GM21423 (cell line): ENCODE measurements at regions not wholly inside any gene's neighbourhood (a gene's known extent, or its start where the extent isn't known, plus 50 kb on each side); places are given as distances from the start of the nearest gene placed in this dataset.

Source experiments
- ATAC-seq: cut with Tn5 transposase; IDR thresholded peaks from one replicate; pipeline ENCODE4 v1.9.1; 2021; ENCODE audit warnings: mild to moderate bottlenecking, moderate library complexity; ENCODE audit not compliant: unreplicated experiment

DNA sequence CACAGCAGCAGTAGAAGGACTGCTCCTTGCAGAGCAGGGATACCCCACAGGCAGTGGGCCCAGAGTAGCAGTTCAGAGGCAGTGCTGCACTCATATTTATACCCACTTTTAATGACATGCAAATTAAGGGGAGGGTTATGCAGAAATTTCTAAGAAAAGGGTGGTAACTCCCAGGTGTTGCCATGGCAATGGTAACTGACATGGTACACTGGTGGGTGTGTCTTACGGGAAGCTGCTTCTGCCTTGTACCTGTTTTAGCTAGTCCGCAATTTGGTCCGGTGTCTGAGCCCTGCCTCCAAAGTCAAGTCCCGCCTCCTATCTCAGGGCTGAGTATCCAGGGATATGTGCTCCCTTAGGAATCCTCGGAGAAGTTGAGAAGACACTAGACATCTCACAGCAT lies 79.2 kb upstream of the UQCRFS1 start:
- no peak for ATAC-seq

DNA sequence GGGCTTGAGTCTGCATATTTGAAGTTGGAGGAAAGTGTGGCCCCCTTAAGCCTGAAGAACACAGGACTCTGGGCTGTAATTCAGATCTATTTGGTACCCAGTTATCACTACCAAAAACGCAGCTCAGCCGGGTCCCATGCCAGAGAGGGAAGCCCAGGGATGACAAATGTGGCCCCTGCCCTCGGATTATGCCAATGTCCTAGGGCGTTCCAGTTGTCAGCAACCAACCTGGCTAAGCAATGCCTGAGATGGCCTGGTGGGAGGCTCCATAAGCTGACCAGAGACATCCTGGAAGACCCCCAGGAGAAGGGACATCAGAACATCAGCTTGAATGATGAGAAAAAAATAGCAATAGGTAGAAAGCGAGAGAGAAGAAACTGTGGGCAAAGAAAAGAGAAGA lies 79.6 kb upstream of the UQCRFS1 start:
- ATAC-seq: no peak

DNA sequence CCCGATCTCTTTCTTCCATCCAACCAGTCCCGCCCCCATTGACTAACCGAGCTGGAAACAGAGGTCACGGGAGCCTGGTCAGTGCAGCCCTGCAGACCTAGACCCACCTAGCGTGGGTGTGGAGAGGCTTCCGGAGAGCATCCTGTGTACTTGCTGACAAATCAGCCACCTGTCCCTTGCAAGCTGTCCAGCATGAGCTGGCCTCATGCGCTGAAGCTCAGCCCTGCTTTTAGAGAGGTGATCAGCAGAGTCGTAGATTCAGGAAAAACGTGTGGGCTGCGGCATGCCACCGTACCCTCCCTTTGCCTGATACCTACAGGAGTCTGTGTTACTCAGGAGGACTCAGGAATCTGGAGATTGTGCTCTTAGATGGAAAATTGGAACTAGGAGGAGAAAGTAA lies 80.3 kb upstream of the UQCRFS1 start:
- ATAC-seq: no peak

DNA sequence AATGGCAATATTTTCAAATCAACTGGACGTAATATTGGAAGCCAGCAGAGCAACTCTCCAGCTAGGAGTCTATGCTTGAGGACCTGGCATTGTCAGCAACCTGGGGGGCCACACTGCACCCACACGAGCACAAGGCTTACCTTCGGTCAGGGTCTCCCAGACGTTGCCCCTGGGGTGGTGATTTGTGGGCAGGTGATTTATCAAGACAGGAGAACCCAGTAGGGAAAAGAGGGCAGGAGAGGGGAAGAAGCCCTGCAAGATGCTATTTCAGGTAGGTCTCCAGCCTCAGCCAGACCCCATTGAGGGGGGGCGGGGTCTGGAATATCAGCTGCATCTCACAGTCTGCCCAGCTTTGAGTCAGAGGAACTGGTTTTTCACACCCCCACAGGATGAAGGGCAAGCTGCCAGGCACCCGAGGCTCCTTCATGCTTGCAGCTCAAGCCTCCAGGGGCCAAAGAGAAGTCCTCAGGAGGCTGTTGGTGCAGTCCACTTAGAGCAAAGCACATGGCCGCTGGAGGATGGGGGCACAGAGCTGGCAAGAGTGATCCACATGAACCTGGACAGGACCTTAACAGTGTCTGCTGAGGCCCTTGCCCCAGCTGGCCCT lies 80.9 kb upstream of the UQCRFS1 start:
- no peak for ATAC-seq

DNA sequence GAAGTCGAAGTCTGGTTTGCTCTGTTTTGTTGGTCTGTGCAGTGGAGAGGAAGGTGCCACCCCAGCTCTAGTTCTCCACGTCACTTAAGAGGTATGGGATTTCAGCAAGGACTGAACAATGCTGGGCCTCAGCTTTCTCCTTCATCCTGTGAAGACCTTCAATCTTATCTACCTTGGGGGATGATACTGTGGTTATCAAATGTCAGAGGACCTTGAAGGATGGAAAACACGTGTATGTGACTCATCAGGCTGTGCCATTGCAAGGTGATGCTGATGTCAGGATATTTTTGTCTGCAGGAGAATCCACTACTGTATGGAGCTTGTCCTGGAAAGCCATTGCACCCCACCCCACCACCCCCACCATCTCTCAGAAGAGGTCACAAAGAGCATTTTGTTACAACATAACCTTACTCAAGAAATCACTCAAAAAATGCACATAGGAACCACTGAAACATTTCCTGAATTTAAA lies 81.4 kb upstream of the UQCRFS1 start:
- no peak for ATAC-seq

DNA sequence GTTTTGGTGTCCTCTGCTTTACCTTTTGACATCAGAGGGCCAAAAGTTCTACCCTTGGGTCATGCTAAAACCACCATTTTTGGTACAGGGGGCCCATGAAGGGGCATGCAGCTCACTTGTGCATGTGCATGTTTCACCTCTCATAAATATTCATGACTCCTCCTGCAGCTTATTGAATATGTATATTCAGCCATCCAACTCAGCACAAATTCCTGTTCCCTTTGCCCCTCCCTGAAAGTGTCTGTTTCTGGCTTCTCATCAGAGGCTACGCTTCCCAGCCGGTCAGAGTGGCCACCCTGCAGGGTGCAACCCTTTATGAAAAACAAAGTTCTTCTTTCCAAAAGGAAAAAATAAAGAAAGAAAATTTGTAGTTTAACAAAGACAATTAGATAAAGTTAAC lies 82.3 kb upstream of the UQCRFS1 start:
- ATAC-seq: no peak

DNA sequence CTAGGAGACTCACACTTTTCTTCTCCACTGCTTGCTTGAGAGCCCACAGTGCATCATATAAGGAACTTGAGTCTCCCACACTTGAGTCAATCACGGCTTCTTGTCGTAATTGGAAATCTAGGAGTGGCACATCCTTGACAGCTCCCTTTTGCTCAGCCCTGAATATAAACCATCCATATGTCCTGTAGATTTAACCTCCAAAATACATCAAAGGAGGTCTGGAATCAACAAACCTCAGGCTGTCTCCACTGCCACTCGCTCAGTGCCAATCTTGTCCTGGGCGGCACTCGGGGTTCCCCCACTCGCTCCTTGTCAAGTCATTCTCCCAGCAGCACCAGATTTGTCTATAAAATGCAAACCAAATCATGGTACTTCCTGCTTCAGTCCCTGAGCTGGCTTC lies 84.4 kb upstream of the UQCRFS1 start:
- ATAC-seq: no peak

DNA sequence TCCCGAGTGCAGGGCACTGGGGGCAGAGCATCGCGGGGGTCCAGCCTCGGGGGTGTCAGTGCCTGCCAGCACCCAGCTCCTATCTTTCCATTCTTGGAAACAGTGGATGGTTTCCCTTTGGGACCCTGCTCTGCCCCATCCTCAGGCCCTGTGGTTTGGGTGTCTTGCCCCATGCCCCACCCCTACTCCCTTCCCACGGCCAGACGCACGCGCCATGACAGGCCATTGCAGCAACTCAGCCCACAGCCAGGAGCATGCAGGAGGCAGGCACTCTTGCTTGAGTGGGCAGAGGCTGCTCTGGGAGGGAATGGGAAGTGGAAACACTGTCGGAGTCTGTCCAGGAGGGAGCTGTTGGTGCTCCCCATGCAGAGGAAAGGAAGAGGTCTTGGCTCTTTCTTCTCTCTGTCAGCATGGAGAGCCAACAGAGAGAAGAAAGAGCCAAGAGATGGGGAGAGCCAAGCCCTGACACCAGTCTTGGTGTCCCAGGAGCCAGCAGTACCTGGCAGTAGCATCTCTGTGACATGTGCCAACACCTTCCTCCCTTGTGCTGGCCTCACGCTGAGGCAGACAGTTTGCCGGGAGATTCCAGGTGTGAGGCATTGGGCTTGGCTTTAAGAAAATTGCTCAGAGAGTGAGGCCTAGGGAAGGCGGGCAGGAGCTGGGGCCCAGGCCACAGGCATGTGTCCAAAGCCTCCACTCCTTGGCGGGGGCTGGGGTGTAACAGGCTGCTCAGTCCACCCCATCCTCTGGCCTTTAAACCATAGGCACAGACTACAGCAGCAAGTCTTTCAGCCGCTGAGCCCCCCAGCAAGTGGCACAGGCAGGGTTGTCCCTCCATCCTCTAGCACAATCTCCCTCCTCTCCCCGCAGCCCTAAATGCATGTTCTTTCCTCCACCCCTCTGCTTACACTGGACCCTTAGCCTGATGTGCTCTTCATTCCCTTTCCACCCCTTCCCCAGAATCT lies 86.7 kb upstream of the UQCRFS1 start:
- ATAC-seq: no peak

DNA sequence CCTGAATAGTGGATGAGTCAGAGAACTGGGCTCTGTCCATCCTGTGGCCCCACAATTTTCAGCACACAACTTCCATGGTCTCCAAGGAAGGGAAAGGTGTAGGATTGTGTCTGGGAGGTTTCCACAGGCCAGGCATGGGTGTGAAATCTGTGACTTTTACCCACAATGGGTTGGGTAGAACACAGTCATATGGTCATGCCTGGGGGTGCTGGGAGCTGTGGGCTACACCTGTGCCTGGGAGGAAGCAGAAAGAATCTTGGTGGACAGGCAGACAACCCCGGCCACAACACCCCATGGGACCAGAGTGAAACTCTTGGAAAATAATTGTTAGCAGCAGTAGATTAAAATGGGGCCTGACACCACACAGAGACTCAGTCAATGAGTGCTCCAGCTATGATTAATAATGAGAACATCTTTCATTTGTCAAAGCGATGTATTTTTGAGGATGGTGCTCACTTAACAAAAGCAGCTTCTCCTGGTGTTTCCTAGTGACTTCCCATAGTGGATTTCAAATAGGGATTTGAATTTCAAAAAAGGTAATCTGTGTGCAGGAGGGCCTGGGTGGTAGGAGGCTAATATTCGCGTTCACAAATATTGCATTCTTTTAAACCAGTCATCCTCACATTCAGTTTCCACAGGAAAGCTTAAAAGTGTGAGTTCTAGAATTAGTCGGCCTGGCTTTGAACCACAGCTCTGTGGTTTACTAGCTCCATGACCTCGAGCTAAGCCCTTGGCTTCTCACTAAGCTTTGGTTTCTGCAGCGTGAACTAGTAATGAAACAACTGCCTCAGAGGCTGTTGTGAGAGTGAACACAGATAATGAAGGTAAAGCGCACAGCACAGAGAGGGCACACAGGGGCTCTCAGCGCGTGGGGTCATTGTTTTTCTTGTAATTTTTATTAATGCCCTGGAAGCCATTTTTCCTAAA lies 89.3 kb upstream of the UQCRFS1 start:
- no peak for ATAC-seq

DNA sequence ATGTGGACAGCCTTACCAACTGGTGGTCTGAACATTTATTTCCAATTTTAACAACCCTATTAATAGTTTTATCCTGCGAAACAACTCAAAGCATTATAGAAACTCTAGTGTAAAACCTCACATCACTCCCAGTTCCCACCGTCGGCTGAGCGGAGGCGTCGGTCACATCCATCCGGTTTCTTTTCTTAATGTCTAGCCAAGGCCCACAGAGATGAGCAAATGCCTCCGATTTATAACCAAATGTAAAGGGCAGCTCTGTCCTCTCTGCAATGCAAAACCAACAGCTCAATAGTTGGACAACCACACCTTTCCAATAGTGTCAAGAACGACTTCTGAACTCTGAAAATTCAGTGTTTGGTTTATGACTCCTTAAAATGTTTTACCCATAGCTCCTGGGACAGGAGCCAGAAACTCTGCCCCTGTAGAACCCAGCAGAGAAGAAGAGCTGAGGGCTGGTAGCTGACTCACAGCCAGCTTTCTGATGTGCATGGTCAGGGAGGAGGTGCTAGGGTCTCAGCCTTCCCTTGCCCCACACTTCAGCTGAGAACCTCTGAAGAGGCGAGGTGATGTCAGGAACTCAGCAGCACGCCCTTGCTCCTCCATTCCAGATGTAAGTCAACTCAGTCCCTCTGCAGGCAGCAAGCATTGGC lies 90.2 kb upstream of the UQCRFS1 start:
- no peak for ATAC-seq

DNA sequence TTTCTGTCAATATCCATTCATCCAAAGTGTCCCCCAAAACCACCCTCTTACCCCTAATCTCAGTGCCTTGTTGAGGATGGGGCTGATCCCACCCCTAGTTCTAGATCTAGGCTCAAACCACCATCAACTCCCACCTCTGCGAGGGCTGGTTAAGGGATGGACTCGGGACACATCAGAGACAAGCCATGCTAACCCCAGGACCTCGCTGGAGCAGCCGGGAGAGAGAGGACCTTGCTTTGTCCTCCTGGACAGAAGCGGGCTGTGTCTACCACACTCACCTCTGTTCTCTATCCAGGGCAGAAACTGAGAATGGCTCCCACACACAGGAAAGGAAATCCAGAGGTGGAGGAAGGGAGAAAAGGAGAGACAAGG lies 90.8 kb upstream of the UQCRFS1 start:
- ATAC-seq: no peak

DNA sequence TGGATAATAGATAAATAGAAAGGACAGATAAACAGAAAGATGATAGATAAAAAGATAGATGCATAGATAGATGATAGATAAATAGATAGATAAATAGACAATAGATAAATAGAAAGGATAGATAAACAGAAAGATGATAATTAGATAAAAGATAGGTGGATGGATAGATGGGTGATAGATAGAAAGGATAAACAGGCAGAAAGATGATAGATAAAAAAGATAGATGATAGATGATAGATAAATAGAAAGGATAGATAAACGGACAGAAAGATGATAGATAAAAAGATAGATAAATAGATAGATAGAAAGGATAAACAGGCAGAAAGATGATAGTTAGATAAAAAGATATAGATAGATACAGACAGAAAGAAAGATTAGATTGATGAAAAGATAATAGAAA lies 92.3 kb upstream of the UQCRFS1 start:
- ATAC-seq: no peak

DNA sequence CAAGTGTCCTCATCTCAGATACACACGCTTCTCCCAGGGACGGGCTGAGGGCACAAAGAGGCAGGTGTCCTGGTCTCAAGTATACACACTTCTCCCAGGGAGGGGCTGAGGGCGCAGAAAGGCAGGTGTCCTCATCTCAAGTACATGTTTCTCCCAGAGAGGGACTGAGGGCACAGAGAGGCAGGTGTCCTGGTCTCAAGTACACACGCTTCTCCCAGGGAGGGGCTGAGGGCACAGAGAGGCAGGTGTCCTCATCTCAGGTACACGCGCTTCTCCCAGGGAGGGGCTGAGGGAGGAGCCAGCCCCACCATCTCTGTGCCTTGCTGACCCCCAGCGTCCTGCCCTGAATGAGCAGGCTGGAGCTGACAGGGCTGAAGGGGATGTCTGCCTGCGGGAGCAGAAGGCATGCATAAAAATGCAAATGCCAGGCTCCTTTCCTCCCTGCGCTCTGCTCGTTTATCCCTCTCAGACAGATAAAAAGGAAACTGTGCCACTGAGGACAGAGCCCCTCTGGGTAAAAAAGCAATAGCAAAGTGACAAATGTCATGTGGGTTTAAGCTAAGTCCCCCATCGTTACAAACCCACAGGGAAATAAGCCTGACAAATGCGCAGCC lies 96.1 kb upstream of the UQCRFS1 start:
- no peak for ATAC-seq

DNA sequence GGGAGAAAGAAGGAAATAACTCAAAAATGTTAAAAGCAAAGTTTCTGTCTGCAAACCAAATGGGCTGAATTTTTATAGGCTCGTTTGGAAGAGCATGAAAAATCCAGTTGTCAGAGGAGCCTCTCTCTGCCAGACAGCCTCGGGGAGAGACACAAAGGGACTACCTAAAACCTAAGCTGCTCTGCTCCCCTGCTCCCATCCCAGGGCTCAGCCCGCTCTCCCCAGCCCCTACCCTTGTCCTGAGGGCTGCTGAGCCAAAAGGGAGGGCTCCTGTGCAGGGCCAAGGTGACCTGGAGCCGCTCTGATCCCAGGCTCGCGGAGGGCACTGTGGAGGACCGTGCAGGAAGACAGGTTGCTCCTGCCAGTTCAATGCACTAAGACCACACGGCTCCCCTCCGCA lies 96.7 kb upstream of the UQCRFS1 start:
- ATAC-seq: no peak

DNA sequence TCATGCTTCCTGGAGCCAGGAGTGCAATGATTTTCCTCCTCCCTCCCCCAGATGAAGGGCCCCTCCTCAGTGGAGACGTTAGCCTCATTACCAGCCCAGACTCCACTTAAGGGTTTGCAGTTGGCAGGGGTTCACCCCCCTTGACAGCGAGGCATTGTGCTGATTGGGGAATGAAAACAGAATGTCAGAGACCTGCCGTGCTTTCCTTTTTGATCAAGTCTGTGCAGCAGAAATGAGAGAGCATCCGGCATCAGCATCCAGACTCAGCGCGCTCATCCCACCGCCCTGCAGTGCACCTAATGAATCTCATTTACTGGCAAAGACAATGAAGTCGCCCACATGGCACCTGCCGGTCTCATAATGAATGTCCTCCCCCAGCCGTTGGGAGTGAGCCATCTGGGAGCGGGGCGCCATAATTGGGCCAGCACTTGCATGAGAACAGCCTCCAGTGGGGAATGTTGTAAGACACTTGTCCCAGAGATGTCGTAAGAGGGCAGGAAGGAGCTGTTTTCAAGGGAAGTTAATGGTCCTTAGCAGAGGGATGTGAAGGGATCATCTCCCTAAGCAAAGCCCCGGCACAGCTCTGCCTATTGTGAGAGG lies 98.3 kb upstream of the UQCRFS1 start:
- ATAC-seq: no peak

DNA sequence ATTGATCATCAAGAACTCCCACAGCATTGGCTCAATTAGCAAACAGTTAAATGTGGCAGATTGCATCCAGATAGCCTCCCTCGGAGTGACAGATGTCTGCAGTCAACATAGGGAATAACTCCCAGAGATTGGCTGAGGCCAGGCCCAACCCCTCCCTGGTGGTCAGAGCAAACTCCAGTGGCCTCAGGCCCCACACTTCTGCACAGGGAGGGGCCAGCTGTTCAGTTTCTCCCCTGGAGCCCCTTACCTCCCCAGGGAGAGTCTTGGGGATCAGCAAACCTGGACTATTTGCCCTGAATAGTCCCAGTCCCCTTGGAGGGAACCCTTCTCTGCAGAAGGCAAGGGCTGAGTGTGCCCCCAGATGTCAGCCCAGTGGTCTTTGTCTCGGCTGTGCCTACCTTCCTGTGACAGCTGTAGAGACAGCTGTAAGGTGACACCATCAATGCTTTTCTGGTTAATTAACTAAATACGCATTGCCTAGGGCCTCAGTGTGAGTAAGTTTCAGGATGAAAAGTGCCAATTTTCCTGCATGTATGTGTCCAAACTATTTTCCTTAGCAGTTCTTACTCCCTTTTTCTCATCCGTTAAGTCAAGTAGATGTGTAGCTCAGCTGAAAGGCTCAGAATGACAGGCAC lies 102.7 kb upstream of the UQCRFS1 start:
- ATAC-seq: no peak

DNA sequence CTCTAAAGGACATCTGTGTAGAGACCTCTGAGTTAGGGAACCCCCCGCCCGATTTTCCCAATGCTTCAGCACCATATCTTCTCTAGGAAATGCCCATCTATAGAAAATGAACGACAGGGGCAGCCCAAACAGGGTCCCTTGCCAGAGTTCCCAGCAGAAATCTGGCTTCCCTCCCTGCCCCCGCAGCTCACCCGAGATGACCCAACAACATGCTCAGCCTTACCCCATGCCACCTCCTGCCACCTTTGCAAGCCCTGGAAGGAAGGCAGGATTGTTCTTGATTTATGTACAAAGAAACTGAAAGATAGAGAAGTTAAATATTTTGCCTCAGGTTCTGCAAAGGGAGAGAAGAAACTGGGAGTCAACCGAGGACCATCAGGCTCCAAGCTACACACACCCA lies 105.6 kb upstream of the UQCRFS1 start:
- ATAC-seq: no peak

DNA sequence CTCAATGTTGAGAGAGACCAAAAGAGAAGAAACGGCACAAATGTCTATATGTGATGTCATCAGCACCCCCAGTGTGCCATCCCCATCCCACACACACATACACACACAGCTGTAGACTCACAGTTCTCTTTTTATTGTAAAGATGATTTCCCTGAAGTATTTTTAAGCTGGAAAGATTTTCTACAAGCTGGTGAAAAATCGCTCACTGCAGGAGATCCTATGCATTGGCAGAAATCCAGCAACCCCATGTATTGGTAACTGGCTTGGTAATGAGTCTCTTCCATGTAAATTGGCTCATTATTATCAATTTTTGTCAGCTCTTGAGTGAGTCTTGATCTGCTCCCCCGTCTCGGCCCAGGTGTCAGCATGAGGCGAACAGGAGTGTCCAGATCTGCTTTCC lies 107.1 kb upstream of the UQCRFS1 start:
- ATAC-seq: no peak

DNA sequence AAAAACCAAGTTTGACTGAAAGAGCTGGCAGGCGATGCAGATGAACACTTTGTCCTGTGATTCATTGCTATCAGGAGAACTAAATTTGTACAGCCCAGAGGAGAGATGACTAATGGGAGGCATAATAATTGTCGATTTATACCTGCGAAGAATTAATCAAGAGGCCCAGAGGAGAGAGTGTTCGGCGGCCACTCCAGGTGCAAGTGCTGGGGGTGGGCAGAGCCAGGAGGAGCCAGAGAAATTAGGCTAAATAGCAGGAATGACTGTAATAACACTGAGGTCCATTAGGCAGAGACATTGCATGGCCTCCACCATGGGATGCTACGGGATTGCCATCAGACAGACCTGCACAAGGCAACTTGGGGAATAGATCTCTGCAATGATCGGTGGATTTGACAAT lies 107.7 kb upstream of the UQCRFS1 start:
- no peak for ATAC-seq

DNA sequence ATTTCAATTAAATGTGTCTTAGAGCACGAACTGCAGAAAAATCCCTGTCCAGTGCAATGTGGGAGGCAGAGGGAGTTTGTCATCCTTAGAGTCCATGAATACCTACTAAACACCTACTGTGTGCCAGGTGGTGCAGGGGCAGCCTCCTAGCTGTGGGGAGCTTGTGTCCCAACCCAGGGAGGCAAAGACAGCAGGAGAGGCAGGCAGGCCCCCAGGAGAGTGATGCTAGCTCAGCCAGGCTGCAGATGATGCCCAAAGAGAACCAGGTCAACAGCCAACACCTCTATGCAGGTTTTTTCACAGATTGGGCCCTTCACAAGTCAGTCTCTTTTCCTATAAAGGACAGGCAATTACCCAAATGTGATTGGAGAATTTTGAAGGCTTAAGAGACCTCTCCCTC lies 108.2 kb upstream of the UQCRFS1 start:
- no peak for ATAC-seq
